HL-60 (cell line): ENCODE measurements at regions not wholly inside any gene's neighbourhood (a gene's known extent, or its start where the extent isn't known, plus 50 kb on each side); places are given as distances from the start of the nearest gene placed in this dataset.

Experiments used
- DNase-seq, 2 experiments: peaks; one replicate each; pipeline ENCODE4 v3.0.0-alpha.2; 2010 to 2020; ENCODE audit warnings: low read depth in 1 of 2, low spot score in 1 of 2
- H3K27ac ChIP-seq: fragments of 250-450 bp; sonication (Bioruptor Pico); replicated peaks from 2 replicates; pipeline ENCODE4 v1.5.1; 2020; ENCODE audit warnings: mild to moderate bottlenecking, moderate library complexity
- H3K27me3 ChIP-seq: fragments of 250-450 bp; sonication (Bioruptor Pico); 2 replicates; pipeline ENCODE4 v1.5.1; 2021; ENCODE audit warnings: mild to moderate bottlenecking, moderate library complexity; ENCODE audit not compliant: insufficient read depth, poor library complexity, severe bottlenecking
- H3K4me3 ChIP-seq: replicated peaks from 2 replicates; pipeline ENCODE4 v1.5.1; 2011; ENCODE audit warnings: mild to moderate bottlenecking, control low read depth, low read length; ENCODE audit not compliant: insufficient read depth
- CTCF ChIP-seq: IDR thresholded peaks from one replicate; pipeline ENCODE4 v1.5.1; 2011; ENCODE audit warnings: low read length, control low read depth, inconsistent platforms; ENCODE audit not compliant: insufficient read depth
- GABPA ChIP-seq: IDR thresholded peaks from 2 replicates; pipeline ENCODE4 v1.6.1; 2012; ENCODE audit warnings: low read depth
- POLR2AphosphoS5 ChIP-seq: IDR thresholded peaks from 2 replicates; pipeline ENCODE4 v1.6.1; 2012; ENCODE audit warnings: low read depth
- REST ChIP-seq: IDR thresholded peaks from 2 replicates; pipeline ENCODE4 v1.6.1; 2012; ENCODE audit warnings: low read depth; ENCODE audit not compliant: insufficient replicate concordance
- SPI1 ChIP-seq: IDR thresholded peaks from 2 replicates; pipeline ENCODE4 v1.6.1; 2012; ENCODE audit warnings: low read depth, mild to moderate bottlenecking, borderline replicate concordance

GRCh38 chr6:126608681-126609080, 268.8 kb downstream of the CENPW start:
- no peak for DNase-seq
- no peaks in the 10 kb centered on the region for H3K27me3 ChIP-seq
- H3K27ac ChIP-seq, result no peak overlapping the region
- H3K4me3 ChIP-seq, result no peak overlapping the region
- no peak for TF ChIP-seq SPI1
- no peak for TF ChIP-seq CTCF
- no peak for TF ChIP-seq REST
- TF ChIP-seq GABPA, result no peak
- TF ChIP-seq POLR2AphosphoS5, result no peak

GRCh38 chr6:126614642-126615504, 275.0 kb downstream of the CENPW start:
- no peak overlapping the region for H3K4me3 ChIP-seq
- no peak for DNase-seq
- H3K27me3 ChIP-seq, result no peaks in the 10 kb centered on the region
- TF ChIP-seq SPI1, result no peak
- TF ChIP-seq CTCF, result no peak
- no peak for TF ChIP-seq POLR2AphosphoS5
- no peak for TF ChIP-seq GABPA
- TF ChIP-seq REST, result no peak
- H3K27ac ChIP-seq, result no peak overlapping the region

GRCh38 chr6:126616866-126617265, 277.0 kb downstream of the CENPW start:
- no peak overlapping the region for H3K4me3 ChIP-seq
- no peak overlapping the region for H3K27ac ChIP-seq
- H3K27me3 ChIP-seq, result no peaks in the 10 kb centered on the region
- DNase-seq, result no peak
- TF ChIP-seq GABPA (no peak), REST (no peak), POLR2AphosphoS5 (no peak), SPI1 (no peak), CTCF (no peak)
